HCT116 (cell line): ENCODE measurements at regions not wholly inside any gene's neighbourhood (a gene's known extent, or its start where the extent isn't known, plus 50 kb on each side); places are given as distances from the start of the nearest gene placed in this dataset.

Experiments
- ATAC-seq: fragments of 200-7000 bp; cut with Tn5 transposase; 2 replicates; pipeline ENCODE4 v1.9.1; 2020; ENCODE audit warnings: mild to moderate bottlenecking, moderate library complexity
- BruUV-seq: library from RNA; stranded (reverse); fragments of 400-500 nt; replicated peaks from 2 replicates; lab custom pipeline; 2021; lab: Mats Ljungman, UMichigan
- CTCF ChIA-PET: fragments of 300-600 bp; sonication (Branson Sonifier 250); formaldehyde crosslinking; loops from one replicate; lab custom pipeline; 2021; ENCODE audit warnings: antibody characterized with exemption; lab: Charles Lee
- POLR2A ChIA-PET: fragments of 300-600, 350-600 bp; sonication (Branson Sonifier 250); formaldehyde crosslinking; loops from one replicate; lab custom pipeline; 2021; ENCODE audit warnings: antibody characterized with exemption; lab: Charles Lee
- RAD21 ChIA-PET, 2 experiments: fragments of 300-600 bp; sonication (Branson Sonifier 250); formaldehyde crosslinking; loops; one replicate each; lab custom pipeline; 2023; ENCODE audit warnings: low total read pairs in 2 of 2; ENCODE audit not compliant: uncharacterized antibody in 2 of 2, unreplicated experiment in 2 of 2, low non-redundant PET in 1 of 2; lab: Charles Lee
- DNase-seq: peaks from one replicate; pipeline ENCODE4 v3.0.0-alpha.2; 2010; ENCODE audit warnings: low read depth, low spot score
- H2AFZ ChIP-seq: fragments of 200-600 bp; shearing (Covaris generic), sonication (generic); 2 replicates; pipeline ENCODE4 v1.6.1; 2017; ENCODE audit warnings: low read depth, mixed run types, mixed read lengths, antibody characterized with exemption, low read length; ENCODE audit not compliant: poor library complexity, severe bottlenecking
- H3K27ac ChIP-seq: 2 replicates; pipeline ENCODE4 v1.5.1; 2012; ENCODE audit warnings: low read depth, low read length
- H3K27me3 ChIP-seq: fragments of 200-600 bp; sonication (generic); 2 replicates; pipeline ENCODE4 v1.6.1; 2016; ENCODE audit warnings: mixed run types, low read length, mixed read lengths; ENCODE audit not compliant: insufficient read depth
- H3K36me3 ChIP-seq, 2 experiments: fragments of 200-500 bp in 1 of 2; fragments of 200-600 bp in 1 of 2; sonication (Bioruptor generic) in 1 of 2; sonication (generic) in 1 of 2; 2 replicates each; pipeline versions ENCODE4 v1.5.1 to v1.6.1; 2014 to 2016; ENCODE audit warnings: low read length in 2 of 2, inconsistent platforms in 1 of 2, mixed read lengths in 1 of 2, mixed run types in 1 of 2; ENCODE audit not compliant: insufficient read depth in 2 of 2, control insufficient read depth in 1 of 2
- H3K4me1 ChIP-seq, 2 experiments: fragments of 200-600 bp in 1 of 2; sonication (generic) in 1 of 2; 2 replicates each; pipeline versions ENCODE4 v1.5.1 to v1.6.1; 2012 to 2017; ENCODE audit warnings: low read length in 2 of 2, inconsistent platforms in 1 of 2, mild to moderate bottlenecking in 1 of 2, mixed read lengths in 1 of 2, mixed run types in 1 of 2, moderate library complexity in 1 of 2; ENCODE audit not compliant: insufficient read depth in 2 of 2, control insufficient read depth in 1 of 2
- H3K4me2 ChIP-seq: fragments of 200-600 bp; sonication (generic); 2 replicates; pipeline ENCODE4 v1.6.1; 2017; ENCODE audit warnings: mixed run types, low read length, mixed read lengths
- H3K4me3 ChIP-seq, 2 experiments: fragments of 200-600 bp in 1 of 2; sonication (generic) in 1 of 2; replicated peaks in 1 of 2; 2 replicates each; pipeline ENCODE4 v1.5.1; 2011 to 2016; ENCODE audit warnings: low read length in 2 of 2, control low read depth in 1 of 2, low read depth in 1 of 2, mild to moderate bottlenecking in 1 of 2, mixed read lengths in 1 of 2, mixed run types in 1 of 2
- H3K79me2 ChIP-seq: fragments of 200-600 bp; sonication (generic); 2 replicates; pipeline ENCODE4 v1.6.1; 2017; ENCODE audit warnings: mild to moderate bottlenecking, mixed run types, low read length, moderate library complexity, mixed read lengths; ENCODE audit not compliant: insufficient read depth
- H3K9ac ChIP-seq: fragments of 200-600 bp; sonication (generic); 2 replicates; pipeline ENCODE4 v1.6.1; 2016; ENCODE audit warnings: low read length, mixed read lengths
- H3K9me2 ChIP-seq: fragments of 200-600 bp; sonication (generic), shearing (Covaris generic); 2 replicates; pipeline ENCODE4 v1.6.1; 2017; ENCODE audit warnings: mixed run types, mild to moderate bottlenecking, moderate library complexity; ENCODE audit not compliant: insufficient read depth
- H3K9me3 ChIP-seq, 2 experiments: fragments of 200-500 bp in 1 of 2; fragments of 200-600 bp in 1 of 2; sonication (Bioruptor generic) in 1 of 2; sonication (generic) in 1 of 2; 2 replicates each; pipeline ENCODE4 v1.6.1; 2014 to 2017; ENCODE audit warnings: low read length in 2 of 2, mixed read lengths in 2 of 2, inconsistent platforms in 1 of 2, low read depth in 1 of 2, mild to moderate bottlenecking in 1 of 2, mixed run types in 1 of 2, moderate library complexity in 1 of 2; ENCODE audit not compliant: control insufficient read depth in 1 of 2, insufficient read depth in 1 of 2
- H4K20me1 ChIP-seq: fragments of 200-600 bp; sonication (generic), shearing (Covaris generic); 2 replicates; pipeline ENCODE4 v1.6.1; 2017; ENCODE audit warnings: mixed run types, mild to moderate bottlenecking, moderate library complexity; ENCODE audit not compliant: insufficient read depth
- CBX3 ChIP-seq: IDR thresholded peaks from 2 replicates; pipeline ENCODE4 v1.6.1; 2012; ENCODE audit warnings: low read depth
- CEBPB ChIP-seq: IDR thresholded peaks from 2 replicates; pipeline ENCODE4 v1.6.1; 2012; ENCODE audit warnings: low read depth
- EGR1 ChIP-seq: IDR thresholded peaks from 2 replicates; pipeline ENCODE4 v1.6.1; 2012; ENCODE audit warnings: low read depth
- ELF1 ChIP-seq: IDR thresholded peaks from 2 replicates; pipeline ENCODE4 v1.6.1; 2012; ENCODE audit warnings: low read depth, borderline replicate concordance
- EZH2 ChIP-seq: fragments of 200-600 bp; sonication (generic); IDR thresholded peaks from 2 replicates; pipeline ENCODE4 v1.6.1; 2017; ENCODE audit warnings: antibody characterized with exemption, mixed run types
- EZH2phosphoT487 ChIP-seq: fragments of 200-600 bp; IDR thresholded peaks from 2 replicates; pipeline ENCODE4 v1.6.1; 2018; ENCODE audit warnings: antibody characterized with exemption, borderline replicate concordance
- FOSL1 ChIP-seq: IDR thresholded peaks from 2 replicates; pipeline ENCODE4 v1.6.1; 2012; ENCODE audit warnings: low read depth
- JUND ChIP-seq: IDR thresholded peaks from 2 replicates; pipeline ENCODE4 v1.6.1; 2012
- SIN3A ChIP-seq: IDR thresholded peaks from 2 replicates; pipeline ENCODE4 v1.6.1; 2012; ENCODE audit warnings: low read depth
- YY1 ChIP-seq: IDR thresholded peaks from 2 replicates; pipeline ENCODE4 v1.6.1; 2011; ENCODE audit warnings: low read length, low read depth, moderate library complexity, mild to moderate bottlenecking; ENCODE audit not compliant: insufficient replicate concordance; ENCODE audit errors: extremely low read depth
- ZBTB33 ChIP-seq: IDR thresholded peaks from 2 replicates; pipeline ENCODE4 v1.6.1; 2011; ENCODE audit warnings: mild to moderate bottlenecking, low read length, moderate library complexity; ENCODE audit not compliant: insufficient replicate concordance; ENCODE audit errors: extremely low read depth
- ZFX ChIP-seq: fragments of 450-650 bp; IDR thresholded peaks from 2 replicates; pipeline ENCODE4 v1.6.1; 2017
- intact Hi-C: fragments of 100-400 bp; cut with micrococcal nuclease; formaldehyde crosslinking; loops from 2 replicates; pipeline ENCODE4 v1.10.0; 2022
- TF ChIP-seq, protein P1 (sequence below): IDR thresholded peaks from 2 replicates; pipeline ENCODE4 v1.6.1; 2012
- TF ChIP-seq, protein P2 (sequence below): IDR thresholded peaks from 2 replicates; pipeline ENCODE4 v1.6.1; 2012

GRCh38 chr9:7258688-7259396 is 501.1 kb downstream of the KDM4C start (continued):
- TF ChIP-seq EZH2phosphoT487 (no peak), ZFX (no peak)

- Histone ChIP-seq H3K79me2 (no peaks in the 10 kb centered on the region), H3K9me2 (no peaks in the 10 kb centered on the region), H2AFZ (no peak overlapping the region), H4K20me1 (no peaks in the 10 kb centered on the region), H3K27me3 (no peaks in the 10 kb centered on the region), H3K9me3 (no peaks in the 10 kb centered on the region), H3K27ac (no peak overlapping the region), H3K4me1 (no peaks in the 10 kb centered on the region), H3K4me2 (no peak overlapping the region), H3K36me3 (no peaks in the 10 kb centered on the region), H3K4me3 (no peak overlapping the region), H3K9ac (no peak overlapping the region)
- intact Hi-C loops: no loop called here
- DNase-seq (no peak), ATAC-seq (no peak)
- RAD21 ChIA-PET: no interaction called here
- POLR2A ChIA-PET: no interaction called here
- no TSS peak for BruUV-seq
- TF ChIP-seq ZBTB33 (no peak), CBX3 (no peak), CEBPB (no peak), JUND (no peak), SIN3A (no peak), YY1 (no peak), FOSL1 (no peak), EZH2 (no peak), EGR1 (no peak), ELF1 (no peak)
- TF ChIP-seq, protein P1, sequence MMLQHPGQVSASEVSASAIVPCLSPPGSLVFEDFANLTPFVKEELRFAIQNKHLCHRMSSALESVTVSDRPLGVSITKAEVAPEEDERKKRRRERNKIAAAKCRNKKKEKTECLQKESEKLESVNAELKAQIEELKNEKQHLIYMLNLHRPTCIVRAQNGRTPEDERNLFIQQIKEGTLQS: no peak
- TF ChIP-seq, protein P2, sequence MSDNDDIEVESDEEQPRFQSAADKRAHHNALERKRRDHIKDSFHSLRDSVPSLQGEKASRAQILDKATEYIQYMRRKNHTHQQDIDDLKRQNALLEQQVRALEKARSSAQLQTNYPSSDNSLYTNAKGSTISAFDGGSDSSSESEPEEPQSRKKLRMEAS: no peak
- CTCF ChIA-PET: interaction anchor here (0.6 kb wide), 1 partner anchor 13 kb away, joined by 3 read pairs; no protein-coding TSS in a partner anchor
These were observed 489.2 kb downstream of the KDM4C start for GRCh38 chr9:7246917-7247522.
